Vagina (tissue), 2 donors: ENCODE measurements at regions not wholly inside any gene's neighbourhood (a gene's known extent, or its start where the extent isn't known, plus 50 kb on each side); places are given as distances from the start of the nearest gene placed in this dataset.

Experiments used
- DNase-seq, 2 donors: peaks; one replicate each; pipeline ENCODE4 v3.0.0-alpha.2; 2017; ENCODE audit errors: extremely low spot score in 2 of 2
- H3K27ac ChIP-seq: fragments of 200-600 bp; sonication (generic); one replicate; pipeline ENCODE4 v1.5.1; 2019
- H3K27me3 ChIP-seq: fragments of 200-600 bp; sonication (generic); one replicate; pipeline ENCODE4 v1.5.1; 2019
- H3K36me3 ChIP-seq, 2 donors: fragments of 200-600 bp; sonication (generic); one replicate each; pipeline ENCODE4 v1.5.1; 2017 to 2019
- H3K4me1 ChIP-seq: fragments of 200-600 bp; sonication (generic); one replicate; pipeline ENCODE4 v1.5.1; 2019
- H3K4me3 ChIP-seq, 2 donors: fragments of 200-600 bp; sonication (generic); 1 replicate in 1 of 2; 2 replicates in 1 of 2; pipeline ENCODE4 v1.5.1; 2016 to 2019
- H3K9me3 ChIP-seq: fragments of 200-600 bp; sonication (generic); one replicate; pipeline ENCODE4 v1.5.1; 2019
- CTCF ChIP-seq, 3 experiments: fragments of 450-650 bp in 2 of 3; fragments of 200-600 bp in 1 of 3; sonication (generic) in 1 of 3; IDR thresholded peaks; one replicate each; pipeline ENCODE4 v1.5.1; 2017 to 2019; ENCODE audit warnings: antibody characterized with exemption in 3 of 3, mild to moderate bottlenecking in 2 of 3, moderate library complexity in 2 of 3
- POLR2A ChIP-seq, 2 donors: fragments of 450-650 bp; IDR thresholded peaks; one replicate each; pipeline ENCODE4 v1.6.1; 2017; ENCODE audit warnings: antibody characterized with exemption in 2 of 2, mild to moderate bottlenecking in 2 of 2, moderate library complexity in 2 of 2
- POLR2AphosphoS5 ChIP-seq, 2 donors: sonication (generic); formaldehyde crosslinking; IDR thresholded peaks; one replicate each; pipeline ENCODE4 v1.9.0; 2017; ENCODE audit warnings: antibody characterized with exemption in 2 of 2, mild to moderate bottlenecking in 2 of 2, low read depth in 1 of 2; ENCODE audit not compliant: insufficient read depth in 1 of 2
- intact Hi-C: fragments of 100-400 bp; cut with DNase I; formaldehyde crosslinking; loops from one replicate; pipeline ENCODE4 v1.15.1; 2023

- DNase-seq, result no peak
- H3K9me3 ChIP-seq, result no peaks in the 10 kb centered on the region
- no peaks in the 10 kb centered on the region for H3K27me3 ChIP-seq
- H3K27ac ChIP-seq, result no peak overlapping the region
- intact Hi-C loops, result no loop called here
- no peaks in the 10 kb centered on the region for H3K36me3 ChIP-seq
- no peaks in the 10 kb centered on the region for H3K4me1 ChIP-seq
- TF ChIP-seq POLR2A (IDR thresholded peaks at IDR 0.05), result no peak
- no peak for TF ChIP-seq CTCF (IDR thresholded peaks at IDR 0.05)
- no peak for TF ChIP-seq POLR2AphosphoS5 (IDR thresholded peaks at IDR 0.05; ENCODE audit: insufficient read depth in 1 of 2, low read depth in 1 of 2)
- no peak overlapping the region for H3K4me3 ChIP-seq
These were observed 737.2 kb upstream of the MMS22L start for GRCh38 chr6:98020222-98020621.

- Histone ChIP-seq H3K4me3 (no peak overlapping the region), H3K27ac (no peak overlapping the region), H3K9me3 (no peaks in the 10 kb centered on the region), H3K27me3 (no peaks in the 10 kb centered on the region), H3K36me3 (no peaks in the 10 kb centered on the region), H3K4me1 (no peaks in the 10 kb centered on the region)
- intact Hi-C loops, result no loop called here
- no peak for DNase-seq
- no peak for TF ChIP-seq CTCF (IDR thresholded peaks at IDR 0.05)
- TF ChIP-seq POLR2A (IDR thresholded peaks at IDR 0.05), result no peak
- no peak for TF ChIP-seq POLR2AphosphoS5 (IDR thresholded peaks at IDR 0.05; ENCODE audit: insufficient read depth in 1 of 2, low read depth in 1 of 2)
These were observed 741.3 kb upstream of the MMS22L start for GRCh38 chr6:98024359-98024758.

- Histone ChIP-seq H3K4me1 (no peaks in the 10 kb centered on the region), H3K27ac (no peak overlapping the region), H3K9me3 (no peaks in the 10 kb centered on the region), H3K27me3 (no peaks in the 10 kb centered on the region), H3K4me3 (no peak overlapping the region), H3K36me3 (no peaks in the 10 kb centered on the region)
- no peak for DNase-seq
- no peak for TF ChIP-seq POLR2A (IDR thresholded peaks at IDR 0.05)
- no peak for TF ChIP-seq POLR2AphosphoS5 (IDR thresholded peaks at IDR 0.05; ENCODE audit: insufficient read depth in 1 of 2, low read depth in 1 of 2)
- TF ChIP-seq CTCF (IDR thresholded peaks at IDR 0.05), result no peak
- intact Hi-C loops, result no loop called here
These were observed 744.9 kb upstream of the MMS22L start for GRCh38 chr6:98027898-98028297.

- Histone ChIP-seq H3K9me3 (no peaks in the 10 kb centered on the region), H3K27me3 (no peaks in the 10 kb centered on the region), H3K27ac (no peak overlapping the region), H3K4me3 (no peak overlapping the region), H3K36me3 (no peaks in the 10 kb centered on the region), H3K4me1 (no peaks in the 10 kb centered on the region)
- DNase-seq, result no peak
- intact Hi-C loops, result no loop called here
- TF ChIP-seq POLR2A (IDR thresholded peaks at IDR 0.05) (no peak), CTCF (IDR thresholded peaks at IDR 0.05) (no peak), POLR2AphosphoS5 (IDR thresholded peaks at IDR 0.05; ENCODE audit: insufficient read depth in 1 of 2, low read depth in 1 of 2) (no peak)
These were observed 750.6 kb upstream of the MMS22L start for GRCh38 chr6:98033617-98034016.

GRCh38 chr6:98036344-98036923, 753.4 kb upstream of the MMS22L start:
- no peaks in the 10 kb centered on the region for H3K27me3 ChIP-seq

More at GRCh38 chr6:98036344-98036923, 753.4 kb upstream of the MMS22L start:
- Histone ChIP-seq H3K4me3 (no peak overlapping the region), H3K9me3 (no peaks in the 10 kb centered on the region), H3K36me3 (no peaks in the 10 kb centered on the region), H3K27ac (no peak overlapping the region), H3K4me1 (no peaks in the 10 kb centered on the region)
- intact Hi-C loops, result no loop called here
- TF ChIP-seq POLR2A (IDR thresholded peaks at IDR 0.05), result no peak
- no peak for TF ChIP-seq POLR2AphosphoS5 (IDR thresholded peaks at IDR 0.05; ENCODE audit: insufficient read depth in 1 of 2, low read depth in 1 of 2)
- no peak for TF ChIP-seq CTCF (IDR thresholded peaks at IDR 0.05)
- no peak for DNase-seq
